HepG2 (cell line): ENCODE measurements at regions not wholly inside any gene's neighbourhood (a gene's known extent, or its start where the extent isn't known, plus 50 kb on each side); places are given as distances from the start of the nearest gene placed in this dataset.

Source experiments
- ARHGAP35 ChIP-seq: sonication (generic); formaldehyde crosslinking; IDR thresholded peaks from 2 replicates; pipeline ENCODE4 v1.9.0; 2022; ENCODE audit warnings: mild to moderate bottlenecking, inconsistent platforms, moderate library complexity, missing genetic modification reagents, borderline replicate concordance
- ASH2L ChIP-seq: fragments of 300-600, 200-600 bp; sonication (generic); IDR thresholded peaks from 2 replicates; pipeline ENCODE4 v1.7.0; 2017; ENCODE audit warnings: low read depth, mild to moderate bottlenecking, moderate library complexity, mixed read lengths, low read length; ENCODE audit not compliant: insufficient read length
- GATA4 ChIP-seq: sonication (generic); IDR thresholded peaks from 2 replicates; pipeline ENCODE4 v1.6.1; 2016; ENCODE audit warnings: antibody characterized with exemption, low read depth, borderline replicate concordance
- KLF12 ChIP-seq: sonication (generic); formaldehyde crosslinking; IDR thresholded peaks from 2 replicates; pipeline ENCODE4 v1.4.0; 2020; ENCODE audit warnings: missing genetic modification reagents, borderline replicate concordance
- MAFF ChIP-seq: IDR thresholded peaks from 2 replicates; pipeline ENCODE4 v1.6.1; 2011; ENCODE audit warnings: low read depth, low read length, improper control_type of control experiment
- MEIS2 ChIP-seq: sonication (generic); formaldehyde crosslinking; IDR thresholded peaks from 2 replicates; pipeline ENCODE4 v1.9.0; 2021; ENCODE audit warnings: mild to moderate bottlenecking, missing genetic modification reagents
- MYC ChIP-seq: sonication (generic); formaldehyde crosslinking; IDR thresholded peaks from 2 replicates; pipeline ENCODE4 v1.9.0; 2021; ENCODE audit warnings: missing genetic modification reagents, borderline replicate concordance
- NR2C2 ChIP-seq: sonication (generic); formaldehyde crosslinking; IDR thresholded peaks from 2 replicates; pipeline ENCODE4 v1.4.0; 2020; ENCODE audit warnings: missing genetic modification reagents, mild to moderate bottlenecking, moderate library complexity, borderline replicate concordance
- ZNF121 ChIP-seq: sonication (generic); formaldehyde crosslinking; IDR thresholded peaks from 2 replicates; pipeline ENCODE4 v1.5.0; 2020; ENCODE audit warnings: mild to moderate bottlenecking, missing genetic modification reagents
- ZNF432 ChIP-seq: sonication (generic); formaldehyde crosslinking; IDR thresholded peaks from 2 replicates; pipeline ENCODE4 v1.5.0; 2020; ENCODE audit warnings: missing genetic modification reagents, mild to moderate bottlenecking, borderline replicate concordance
- ZNF773 ChIP-seq: sonication (generic); formaldehyde crosslinking; IDR thresholded peaks from 2 replicates; pipeline ENCODE4 v1.4.0; 2020; ENCODE audit warnings: missing genetic modification reagents, borderline replicate concordance
- ZSCAN20 ChIP-seq: sonication (generic); formaldehyde crosslinking; IDR thresholded peaks from 2 replicates; pipeline ENCODE4 v1.4.0; 2020; ENCODE audit warnings: missing genetic modification reagents, mild to moderate bottlenecking, borderline replicate concordance
- TF ChIP-seq, protein P1 (sequence below): sonication (generic); formaldehyde crosslinking; IDR thresholded peaks from 2 replicates; pipeline ENCODE4 v1.4.0; 2020; ENCODE audit warnings: mild to moderate bottlenecking, missing genetic modification reagents
- TF ChIP-seq, protein P2 (sequence below): IDR thresholded peaks from 2 replicates; pipeline ENCODE4 v1.6.1; 2012; ENCODE audit warnings: inconsistent platforms
- TF ChIP-seq, protein P3 (sequence below): sonication (generic); formaldehyde crosslinking; IDR thresholded peaks from 2 replicates; pipeline ENCODE4 v1.8.1; 2023; ENCODE audit warnings: mild to moderate bottlenecking, missing genetic modification reagents, borderline replicate concordance

DNA sequence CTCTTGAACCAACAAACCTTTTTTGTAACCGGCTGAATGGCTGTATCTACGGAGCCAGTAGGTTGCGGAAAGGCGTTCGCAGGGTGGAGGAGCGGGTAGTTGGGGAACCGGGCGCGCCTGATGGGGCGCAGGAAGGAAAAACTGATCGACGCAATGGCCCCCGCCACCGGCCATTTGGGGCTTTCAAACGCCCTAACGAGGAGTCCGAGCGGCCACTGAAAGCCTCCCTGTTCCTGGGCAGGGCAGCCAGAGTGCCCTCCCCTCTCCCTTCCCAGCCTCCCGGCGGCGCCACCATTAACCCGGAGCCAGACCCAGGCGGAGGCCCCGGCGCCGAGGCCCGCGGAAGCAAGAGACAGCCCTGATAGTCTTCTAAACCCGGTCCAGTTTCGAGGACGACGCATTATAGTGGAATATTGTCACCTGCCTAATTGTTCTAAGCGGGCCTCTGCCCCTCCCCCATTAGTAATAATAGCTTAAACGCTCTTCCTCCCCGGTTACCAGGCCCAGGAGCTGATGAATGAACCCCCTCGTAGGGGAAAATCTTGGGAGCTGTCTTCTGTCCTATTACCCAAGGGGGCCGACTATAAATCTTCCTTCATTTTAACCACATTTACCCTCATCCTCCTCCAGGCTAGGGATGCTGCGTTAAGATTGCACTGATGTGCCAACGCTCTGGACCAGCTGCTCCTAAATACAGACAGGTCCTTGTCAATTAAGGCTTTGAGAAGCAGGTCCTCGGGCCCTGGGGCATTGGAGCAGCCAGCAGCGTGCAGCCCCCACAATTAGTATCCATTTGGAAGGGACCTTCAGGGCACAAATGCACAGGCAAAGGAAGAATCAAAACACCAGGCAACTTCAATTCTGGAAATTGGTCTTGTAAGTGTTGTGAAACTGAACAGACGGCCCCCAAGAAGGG lies 61.6 kb upstream of the TMEM33 start (continued):
- TF ChIP-seq, protein P1, sequence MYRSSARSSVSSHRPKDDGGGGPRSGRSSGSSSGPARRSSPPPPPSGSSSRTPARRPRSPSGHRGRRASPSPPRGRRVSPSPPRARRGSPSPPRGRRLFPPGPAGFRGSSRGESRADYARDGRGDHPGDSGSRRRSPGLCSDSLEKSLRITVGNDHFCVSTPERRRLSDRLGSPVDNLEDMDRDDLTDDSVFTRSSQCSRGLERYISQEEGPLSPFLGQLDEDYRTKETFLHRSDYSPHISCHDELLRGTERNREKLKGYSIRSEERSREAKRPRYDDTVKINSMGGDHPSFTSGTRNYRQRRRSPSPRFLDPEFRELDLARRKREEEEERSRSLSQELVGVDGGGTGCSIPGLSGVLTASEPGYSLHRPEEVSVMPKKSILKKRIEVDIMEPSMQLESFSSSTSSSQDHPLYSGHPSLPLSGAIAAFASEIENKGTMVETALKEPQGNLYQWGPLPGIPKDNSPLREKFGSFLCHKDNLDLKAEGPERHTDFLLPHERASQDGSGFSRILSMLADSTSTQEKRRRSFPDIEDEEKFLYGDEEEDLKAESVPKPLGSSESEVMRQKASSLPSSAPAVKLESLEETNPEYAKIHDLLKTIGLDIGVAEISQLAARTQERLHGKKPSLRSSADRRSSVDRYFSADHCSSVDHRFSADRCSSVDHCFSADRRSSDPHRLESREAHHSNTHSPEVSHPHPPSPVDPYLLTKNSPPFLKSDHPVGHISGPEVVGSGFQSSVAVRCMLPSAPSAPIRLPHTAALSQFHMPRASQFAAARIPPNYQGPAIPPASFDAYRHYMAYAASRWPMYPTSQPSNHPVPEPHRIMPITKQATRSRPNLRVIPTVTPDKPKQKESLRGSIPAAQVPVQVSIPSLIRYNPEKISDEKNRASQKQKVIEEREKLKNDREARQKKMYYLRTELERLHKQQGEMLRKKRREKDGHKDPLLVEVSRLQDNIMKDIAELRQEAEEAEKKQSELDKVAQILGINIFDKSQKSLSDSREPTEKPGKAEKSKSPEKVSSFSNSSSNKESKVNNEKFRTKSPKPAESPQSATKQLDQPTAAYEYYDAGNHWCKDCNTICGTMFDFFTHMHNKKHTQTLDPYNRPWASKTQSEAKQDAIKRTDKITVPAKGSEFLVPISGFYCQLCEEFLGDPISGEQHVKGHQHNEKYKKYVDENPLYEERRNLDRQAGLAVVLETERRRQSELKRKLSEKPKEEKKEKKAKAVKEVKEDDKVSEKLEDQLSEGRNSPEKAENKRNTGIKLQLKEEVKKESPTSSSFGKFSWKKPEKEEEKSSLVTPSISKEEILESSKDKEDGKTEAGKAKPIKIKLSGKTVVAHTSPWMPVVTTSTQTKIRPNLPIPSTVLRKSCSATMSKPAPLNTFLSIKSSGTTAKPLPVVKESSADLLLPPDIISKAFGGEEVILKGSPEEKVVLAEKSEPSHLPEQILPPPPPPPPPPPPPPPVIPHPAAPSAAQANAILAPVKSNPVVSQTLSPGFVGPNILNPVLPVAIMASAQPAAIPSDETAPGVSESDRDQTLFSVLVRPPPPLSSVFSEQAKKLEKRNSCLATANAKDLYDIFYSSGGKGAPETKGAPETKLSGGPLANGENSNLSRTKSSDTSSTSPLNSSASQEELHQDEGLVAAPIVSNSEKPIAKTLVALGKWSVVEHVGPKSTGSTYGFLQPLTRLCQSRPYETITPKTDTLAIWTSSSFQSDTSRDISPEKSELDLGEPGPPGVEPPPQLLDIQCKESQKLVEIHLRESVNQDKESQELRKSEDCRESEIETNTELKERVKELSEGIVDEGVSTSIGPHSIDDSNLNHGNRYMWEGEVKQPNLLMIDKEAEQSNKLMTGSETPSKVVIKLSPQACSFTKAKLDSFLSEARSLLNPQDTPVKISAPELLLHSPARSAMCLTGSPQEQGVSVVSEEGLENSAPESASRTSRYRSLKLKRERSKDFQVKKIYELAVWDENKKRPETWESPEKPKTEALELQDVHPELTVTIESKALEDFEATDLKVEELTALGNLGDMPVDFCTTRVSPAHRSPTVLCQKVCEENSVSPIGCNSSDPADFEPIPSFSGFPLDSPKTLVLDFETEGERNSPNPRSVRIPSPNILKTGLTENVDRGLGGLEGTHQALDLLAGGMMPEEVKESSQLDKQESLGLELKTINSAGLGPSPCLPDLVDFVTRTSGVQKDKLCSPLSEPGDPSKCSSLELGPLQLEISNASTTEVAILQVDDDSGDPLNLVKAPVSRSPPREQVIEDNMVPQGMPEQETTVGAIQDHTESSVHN (CRISPR knock-in tag), result no peak
- TF ChIP-seq MEIS2 (no peak), ASH2L (no peak), ZNF432 (CRISPR knock-in tag) (no peak), NR2C2 (CRISPR knock-in tag) (no peak), MAFF (no peak), ARHGAP35 (no peak), KLF12 (CRISPR knock-in tag) (no peak), ZSCAN20 (CRISPR knock-in tag) (no peak), ZNF121 (CRISPR knock-in tag) (no peak), MYC (no peak), ZNF773 (CRISPR knock-in tag) (no peak), GATA4 (no peak)
- TF ChIP-seq, protein P2, sequence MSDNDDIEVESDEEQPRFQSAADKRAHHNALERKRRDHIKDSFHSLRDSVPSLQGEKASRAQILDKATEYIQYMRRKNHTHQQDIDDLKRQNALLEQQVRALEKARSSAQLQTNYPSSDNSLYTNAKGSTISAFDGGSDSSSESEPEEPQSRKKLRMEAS, result no peak
- TF ChIP-seq, protein P3, sequence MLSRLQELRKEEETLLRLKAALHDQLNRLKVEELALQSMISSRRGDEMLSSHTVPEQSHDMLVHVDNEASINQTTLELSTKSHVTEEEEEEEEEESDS (CRISPR knock-in tag), result no peak
